ENCODE measurements at regions not wholly inside any gene's neighbourhood (a gene's known extent, or its start where the extent isn't known, plus 50 kb on each side); places are given as distances from the start of the nearest gene placed in this dataset.
"Not testable (repeated sequence)": the region's sequence is repeated elsewhere in the genome, so short reads cannot be mapped to it uniquely, and the experiment has no call there.

DNA sequence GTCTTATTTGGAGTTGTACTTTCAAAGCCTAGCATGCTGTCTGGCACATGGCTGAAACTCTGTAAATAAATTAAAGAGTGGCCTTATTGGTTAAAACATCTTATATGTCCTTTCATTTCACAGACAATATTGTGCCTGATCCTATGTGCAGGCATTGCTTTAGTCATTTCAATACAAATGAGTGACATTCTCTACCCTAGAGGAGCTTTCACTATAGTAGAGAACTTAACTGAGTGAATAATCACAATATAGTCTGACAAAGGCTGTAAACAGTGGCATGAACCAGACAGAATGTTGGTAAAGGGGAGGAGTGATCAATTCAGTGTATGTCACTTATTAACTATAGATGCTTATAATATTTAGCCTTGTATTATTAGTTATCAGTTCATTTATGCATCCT, 481.8 kb downstream of the TFAP2B start:
- no peak for DNase-seq (ENCODE audit: low spot score)

DNA sequence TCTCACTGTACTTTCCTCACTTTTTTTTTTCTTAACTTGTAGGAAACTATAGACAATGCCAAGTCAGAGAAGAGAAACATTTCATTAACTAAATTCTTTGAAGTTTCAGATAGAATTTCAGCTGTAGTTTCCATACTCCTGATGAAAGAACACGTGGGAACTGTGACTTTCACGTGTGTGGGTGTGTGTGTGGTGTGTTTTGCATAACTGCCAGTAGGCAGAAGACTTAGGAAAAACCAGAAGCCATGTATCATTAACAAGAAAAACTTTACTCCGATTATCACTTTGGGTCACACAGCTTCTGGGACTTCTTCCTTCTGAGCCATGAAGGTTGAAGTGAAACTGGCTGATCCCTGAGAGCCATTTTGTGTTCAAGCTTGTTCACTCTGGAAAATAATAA, 483.3 kb downstream of the TFAP2B start:
- no peaks in the 10 kb centered on the region for H3K4me1 ChIP-seq
- no peaks in the 10 kb centered on the region for H3K36me3 ChIP-seq
- DNase-seq (ENCODE audit: low spot score): no peak
- no peak overlapping the region for H3K4me3 ChIP-seq
- no peak overlapping the region for H3K27ac ChIP-seq
- TF ChIP-seq, protein P1, sequence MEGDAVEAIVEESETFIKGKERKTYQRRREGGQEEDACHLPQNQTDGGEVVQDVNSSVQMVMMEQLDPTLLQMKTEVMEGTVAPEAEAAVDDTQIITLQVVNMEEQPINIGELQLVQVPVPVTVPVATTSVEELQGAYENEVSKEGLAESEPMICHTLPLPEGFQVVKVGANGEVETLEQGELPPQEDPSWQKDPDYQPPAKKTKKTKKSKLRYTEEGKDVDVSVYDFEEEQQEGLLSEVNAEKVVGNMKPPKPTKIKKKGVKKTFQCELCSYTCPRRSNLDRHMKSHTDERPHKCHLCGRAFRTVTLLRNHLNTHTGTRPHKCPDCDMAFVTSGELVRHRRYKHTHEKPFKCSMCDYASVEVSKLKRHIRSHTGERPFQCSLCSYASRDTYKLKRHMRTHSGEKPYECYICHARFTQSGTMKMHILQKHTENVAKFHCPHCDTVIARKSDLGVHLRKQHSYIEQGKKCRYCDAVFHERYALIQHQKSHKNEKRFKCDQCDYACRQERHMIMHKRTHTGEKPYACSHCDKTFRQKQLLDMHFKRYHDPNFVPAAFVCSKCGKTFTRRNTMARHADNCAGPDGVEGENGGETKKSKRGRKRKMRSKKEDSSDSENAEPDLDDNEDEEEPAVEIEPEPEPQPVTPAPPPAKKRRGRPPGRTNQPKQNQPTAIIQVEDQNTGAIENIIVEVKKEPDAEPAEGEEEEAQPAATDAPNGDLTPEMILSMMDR (IDR thresholded peaks at IDR 0.05): no peak
- H3K9me3 ChIP-seq: no peaks in the 10 kb centered on the region
- H3K27me3 ChIP-seq: no peaks in the 10 kb centered on the region

More for the DNA sequence above, 481.8 kb downstream of the TFAP2B start:
- no peaks in the 10 kb centered on the region for H3K4me1 ChIP-seq
- no peak overlapping the region for H3K4me3 ChIP-seq
- TF ChIP-seq, protein P1 (IDR thresholded peaks at IDR 0.05): no peak
- no peaks in the 10 kb centered on the region for H3K9me3 ChIP-seq
- H3K36me3 ChIP-seq: no peaks in the 10 kb centered on the region
- no peak overlapping the region for H3K27ac ChIP-seq
- H3K27me3 ChIP-seq: no peaks in the 10 kb centered on the region

DNA sequence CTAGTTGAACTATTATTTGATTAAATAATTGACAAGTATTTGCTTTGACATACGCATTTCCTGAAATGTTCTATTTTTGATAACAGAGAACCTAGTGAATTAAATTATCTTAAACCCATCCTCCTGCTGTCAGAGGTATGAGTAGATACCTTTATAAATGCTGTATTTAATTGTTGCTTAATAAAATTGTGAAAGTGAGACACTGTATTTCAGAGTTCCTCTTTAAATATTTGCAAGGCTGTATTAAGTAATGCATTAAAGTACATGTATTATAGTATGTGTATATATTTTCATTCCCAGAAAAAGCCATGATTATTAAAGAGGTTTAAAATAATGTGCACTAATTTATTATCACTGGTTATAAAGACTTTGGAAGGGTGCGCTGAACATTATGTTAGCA, 483.8 kb downstream of the TFAP2B start:
- H3K4me3 ChIP-seq: no peak overlapping the region
- H3K4me1 ChIP-seq: no peaks in the 10 kb centered on the region
- H3K27ac ChIP-seq: no peak overlapping the region
- TF ChIP-seq, protein P1 (IDR thresholded peaks at IDR 0.05): no peak
- no peaks in the 10 kb centered on the region for H3K36me3 ChIP-seq
- H3K9me3 ChIP-seq: no peaks in the 10 kb centered on the region
- H3K27me3 ChIP-seq: no peaks in the 10 kb centered on the region
- no peak for DNase-seq (ENCODE audit: low spot score)

DNA sequence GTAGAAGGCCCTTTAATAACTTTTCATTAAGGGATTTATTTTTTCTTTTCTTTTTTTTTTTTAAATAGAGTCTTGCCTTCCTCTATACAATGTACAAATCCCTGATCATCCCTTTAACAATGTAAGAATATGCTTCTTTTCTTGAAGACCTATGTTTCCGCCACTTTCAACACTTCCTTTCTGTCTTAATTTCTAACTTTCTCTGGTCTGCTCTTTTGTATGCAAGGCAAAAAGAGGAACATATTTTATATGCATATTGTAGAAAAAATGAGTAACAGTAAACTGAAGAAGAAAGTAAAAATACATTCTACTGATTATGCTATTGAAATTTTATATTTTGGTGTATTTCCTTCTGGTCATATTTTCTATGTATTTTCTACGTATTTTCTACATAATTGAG, 484.7 kb downstream of the TFAP2B start:
- DNase-seq (ENCODE audit: low spot score): no peak

DNA sequence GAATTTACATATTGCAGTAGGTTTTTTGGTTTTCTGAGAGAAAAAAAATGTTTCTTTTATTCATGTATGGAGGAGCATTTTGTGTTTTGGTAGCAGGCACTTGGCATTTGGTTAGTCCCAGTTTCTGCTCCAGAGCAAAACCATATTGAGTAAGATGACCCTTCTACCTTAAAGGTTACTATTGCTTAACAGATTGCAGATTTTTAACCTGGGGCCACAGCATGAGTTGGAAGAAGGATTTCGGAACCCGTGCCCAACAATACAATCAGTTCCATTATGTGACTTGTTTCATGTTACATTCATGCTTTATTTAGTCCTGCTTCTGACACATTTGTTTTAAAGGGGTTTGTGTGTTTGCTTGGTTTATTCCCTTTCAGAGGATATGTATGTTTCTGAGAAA, 496.3 kb downstream of the TFAP2B start:
- H3K27ac ChIP-seq: no peak overlapping the region
- no peaks in the 10 kb centered on the region for H3K9me3 ChIP-seq

More for the DNA sequence above, 484.7 kb downstream of the TFAP2B start:
- no peaks in the 10 kb centered on the region for H3K27me3 ChIP-seq
- no peak overlapping the region for H3K4me3 ChIP-seq
- H3K4me1 ChIP-seq: no peaks in the 10 kb centered on the region
- H3K36me3 ChIP-seq: no peaks in the 10 kb centered on the region
- no peaks in the 10 kb centered on the region for H3K9me3 ChIP-seq
- TF ChIP-seq, protein P1 (IDR thresholded peaks at IDR 0.05): no peak
- no peak overlapping the region for H3K27ac ChIP-seq

DNA sequence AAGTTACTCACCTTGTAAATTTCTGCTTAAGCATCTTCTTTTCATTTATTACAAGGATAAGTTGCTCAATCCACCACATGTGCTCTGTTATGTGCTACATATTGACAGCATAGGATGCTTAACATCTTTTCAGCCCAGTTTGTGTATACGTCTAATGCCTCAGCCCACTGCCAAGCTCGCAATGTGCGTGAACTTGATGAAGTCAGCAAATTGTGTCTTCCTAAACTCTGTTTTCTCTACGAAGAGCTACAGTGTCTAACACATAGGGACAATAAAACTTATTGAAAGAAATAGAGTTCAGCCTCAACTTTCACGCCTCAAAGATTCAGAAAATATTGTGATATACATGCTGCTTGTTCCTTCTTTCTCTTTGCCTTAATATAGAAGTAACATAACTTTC, 500.0 kb downstream of the TFAP2B start:
- Histone ChIP-seq H3K4me3 (no peak overlapping the region), H3K4me1 (no peaks in the 10 kb centered on the region), H3K36me3 (no peaks in the 10 kb centered on the region), H3K27me3 (no peaks in the 10 kb centered on the region), H3K9me3 (no peaks in the 10 kb centered on the region), H3K27ac (no peak overlapping the region)
- DNase-seq (ENCODE audit: low spot score): no peak
- TF ChIP-seq, protein P1 (IDR thresholded peaks at IDR 0.05): no peak

More for the DNA sequence above, 496.3 kb downstream of the TFAP2B start:
- TF ChIP-seq, protein P1 (IDR thresholded peaks at IDR 0.05): no peak
- no peak for DNase-seq (ENCODE audit: low spot score)
- H3K4me1 ChIP-seq: no peaks in the 10 kb centered on the region
- H3K4me3 ChIP-seq: no peak overlapping the region
- H3K36me3 ChIP-seq: no peaks in the 10 kb centered on the region
- no peaks in the 10 kb centered on the region for H3K27me3 ChIP-seq

DNA sequence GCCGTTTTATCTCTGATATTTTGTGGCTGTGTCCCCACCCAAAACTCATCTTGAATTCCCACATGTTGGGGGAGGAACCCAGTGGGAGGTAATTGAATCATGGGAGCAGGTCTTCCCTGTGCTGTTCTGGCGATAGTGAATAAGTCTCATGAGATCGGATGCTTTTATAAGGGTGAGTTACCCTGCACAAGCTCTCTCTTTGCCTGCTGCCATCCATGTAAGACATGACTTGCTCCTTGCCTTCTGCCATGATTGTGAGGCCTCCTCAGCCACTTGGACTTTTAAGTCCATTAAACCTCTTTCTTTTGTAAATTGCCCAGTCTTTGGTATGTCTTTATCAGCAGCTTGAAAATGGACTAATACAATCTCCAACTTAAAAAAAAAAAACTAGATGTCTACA, 502.8 kb downstream of the TFAP2B start:
- not testable (repeated sequence) for H3K27me3 ChIP-seq; H3K9me3 ChIP-seq; H3K36me3 ChIP-seq; H3K4me3 ChIP-seq; H3K27ac ChIP-seq; DNase-seq (ENCODE audit: low spot score); H3K4me1 ChIP-seq
